ENCODE measurements at regions not wholly inside any gene's neighbourhood (a gene's known extent, or its start where the extent isn't known, plus 50 kb on each side); places are given as distances from the start of the nearest gene placed in this dataset.

DNA sequence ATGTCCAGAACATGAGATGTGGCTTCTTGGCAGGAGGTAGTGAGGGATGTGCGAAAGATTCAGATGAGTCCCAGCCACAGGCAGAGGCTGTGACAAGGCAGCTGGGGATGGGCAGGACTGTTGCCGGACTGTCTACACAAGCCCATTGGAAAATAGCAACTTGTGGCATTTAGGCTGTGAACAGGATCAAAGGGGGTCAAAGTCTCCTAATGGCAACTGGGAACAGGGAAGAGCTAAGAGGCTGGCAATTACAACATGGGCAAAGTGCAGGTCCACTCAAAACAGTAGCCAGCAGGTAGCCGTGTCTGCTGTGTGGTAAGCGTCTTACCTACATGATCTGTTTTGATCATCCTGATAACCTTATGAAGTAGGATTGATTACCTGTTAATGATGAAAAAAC, 254.2 kb upstream of the ZNF32 start:
- TF ChIP-seq, protein P1, sequence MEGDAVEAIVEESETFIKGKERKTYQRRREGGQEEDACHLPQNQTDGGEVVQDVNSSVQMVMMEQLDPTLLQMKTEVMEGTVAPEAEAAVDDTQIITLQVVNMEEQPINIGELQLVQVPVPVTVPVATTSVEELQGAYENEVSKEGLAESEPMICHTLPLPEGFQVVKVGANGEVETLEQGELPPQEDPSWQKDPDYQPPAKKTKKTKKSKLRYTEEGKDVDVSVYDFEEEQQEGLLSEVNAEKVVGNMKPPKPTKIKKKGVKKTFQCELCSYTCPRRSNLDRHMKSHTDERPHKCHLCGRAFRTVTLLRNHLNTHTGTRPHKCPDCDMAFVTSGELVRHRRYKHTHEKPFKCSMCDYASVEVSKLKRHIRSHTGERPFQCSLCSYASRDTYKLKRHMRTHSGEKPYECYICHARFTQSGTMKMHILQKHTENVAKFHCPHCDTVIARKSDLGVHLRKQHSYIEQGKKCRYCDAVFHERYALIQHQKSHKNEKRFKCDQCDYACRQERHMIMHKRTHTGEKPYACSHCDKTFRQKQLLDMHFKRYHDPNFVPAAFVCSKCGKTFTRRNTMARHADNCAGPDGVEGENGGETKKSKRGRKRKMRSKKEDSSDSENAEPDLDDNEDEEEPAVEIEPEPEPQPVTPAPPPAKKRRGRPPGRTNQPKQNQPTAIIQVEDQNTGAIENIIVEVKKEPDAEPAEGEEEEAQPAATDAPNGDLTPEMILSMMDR (IDR thresholded peaks at IDR 0.05) = no peak
- TF ChIP-seq POLR2A (IDR thresholded peaks at IDR 0.05) = no peak
- H3K9me3 ChIP-seq = no peaks in the 10 kb centered on the region
- no peak overlapping the region for H3K4me3 ChIP-seq
- peaks cover 0 to 4% (median 0%) of the 10 kb centered on the region in 4 donors for H3K4me1 ChIP-seq
- no peaks in the 10 kb centered on the region for H3K36me3 ChIP-seq
- H3K27ac ChIP-seq = no peak overlapping the region
- DNase-seq = peak in 2 of 3 donors; percentile 51 to 68
- no peaks in the 10 kb centered on the region for H3K27me3 ChIP-seq

- Histone ChIP-seq H3K36me3 (no peaks in the 10 kb centered on the region), H3K4me1 (peaks cover 0 to 4% (median 0%) of the 10 kb centered on the region in 4 donors), H3K4me3 (no peak overlapping the region), H3K9me3 (no peaks in the 10 kb centered on the region), H3K27me3 (no peaks in the 10 kb centered on the region), H3K27ac (no peak overlapping the region)
- TF ChIP-seq POLR2A (IDR thresholded peaks at IDR 0.05) = no peak
- TF ChIP-seq, protein P1 (IDR thresholded peaks at IDR 0.05) = no peak
- DNase-seq = no peak
Observed at GRCh38 chr10:43901744-43902504, 253.2 kb upstream of the ZNF32 start.

GRCh38 chr10:43901302-43901701, 252.6 kb upstream of the ZNF32 start:
- no peaks in the 10 kb centered on the region for H3K9me3 ChIP-seq
- H3K4me1 ChIP-seq = peaks cover 0 to 4% (median 0%) of the 10 kb centered on the region in 4 donors
- no peak for DNase-seq
- H3K27ac ChIP-seq = no peak overlapping the region
- H3K27me3 ChIP-seq = no peaks in the 10 kb centered on the region
- TF ChIP-seq, protein P1 (IDR thresholded peaks at IDR 0.05) = no peak
- no peak for TF ChIP-seq POLR2A (IDR thresholded peaks at IDR 0.05)
- H3K36me3 ChIP-seq = no peaks in the 10 kb centered on the region
- no peak overlapping the region for H3K4me3 ChIP-seq

DNA sequence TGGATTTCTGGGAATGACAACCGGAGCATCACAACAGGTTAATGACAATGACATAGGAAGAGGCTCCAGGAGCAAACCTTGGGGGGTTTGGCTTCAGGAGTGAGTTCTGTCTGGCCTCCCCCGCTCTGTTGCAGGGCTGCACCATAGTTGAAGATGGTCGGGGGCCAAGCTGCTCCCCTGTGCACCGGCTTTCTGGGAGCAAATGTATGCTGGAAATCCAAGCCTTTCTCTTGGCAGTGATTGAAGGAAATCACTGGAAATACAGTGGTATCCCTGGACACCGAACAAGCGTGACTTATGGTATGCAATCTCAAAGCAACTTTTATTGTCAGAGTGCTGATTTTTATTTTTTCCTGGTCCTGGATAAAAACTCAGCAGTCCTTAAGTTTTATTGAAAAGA, 251.9 kb upstream of the ZNF32 start:
- Histone ChIP-seq H3K36me3 (no peaks in the 10 kb centered on the region), H3K4me3 (no peak overlapping the region)

DNA sequence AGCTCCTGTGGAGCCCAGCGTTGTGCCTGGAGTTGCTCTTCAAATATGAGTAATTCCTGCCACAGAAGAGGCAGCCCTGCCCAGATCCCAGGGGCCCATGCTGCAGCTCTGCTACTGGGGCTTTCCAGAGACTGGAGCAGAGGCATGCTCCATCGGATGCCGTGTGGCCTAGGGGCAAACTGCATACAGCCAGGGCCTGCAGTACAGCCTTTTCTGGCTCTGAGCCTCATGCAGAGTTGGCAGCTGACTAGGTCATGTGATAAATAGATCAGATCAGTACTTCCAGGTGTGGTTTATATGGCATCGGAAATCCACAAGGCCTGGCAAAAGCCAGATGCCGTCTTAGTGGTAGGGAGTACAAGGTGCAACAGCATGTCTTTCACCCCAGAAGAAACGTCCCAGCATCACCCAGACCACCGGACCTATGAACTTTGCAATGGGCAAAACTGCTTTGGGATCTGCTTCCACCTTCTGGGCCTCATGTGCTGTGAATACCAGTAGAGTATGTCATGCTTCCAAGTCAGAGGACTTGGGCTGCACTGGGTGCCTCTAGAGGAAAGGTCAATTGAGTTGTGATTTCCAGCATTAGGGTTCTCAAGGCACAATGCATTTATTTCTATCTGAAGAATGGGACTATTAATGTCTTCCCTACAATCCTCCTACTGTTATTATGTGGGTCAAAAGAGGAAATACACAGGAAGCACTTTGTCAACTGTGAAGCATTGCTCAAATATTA, 250.7 kb upstream of the ZNF32 start:
- Histone ChIP-seq H3K4me1 (no peaks in the 10 kb centered on the region), H3K4me3 (no peak overlapping the region), H3K36me3 (no peaks in the 10 kb centered on the region), H3K9me3 (no peaks in the 10 kb centered on the region), H3K27ac (no peak overlapping the region), H3K27me3 (no peaks in the 10 kb centered on the region)
- no peak for DNase-seq
- TF ChIP-seq, protein P1 (IDR thresholded peaks at IDR 0.05) = peak in 2 of 6 experiments; percentile 18 to 33
- no peak for TF ChIP-seq POLR2A (IDR thresholded peaks at IDR 0.05)

More for the DNA sequence above, 251.9 kb upstream of the ZNF32 start:
- TF ChIP-seq, protein P1 (IDR thresholded peaks at IDR 0.05) = no peak
- no peak for TF ChIP-seq POLR2A (IDR thresholded peaks at IDR 0.05)
- no peak for DNase-seq
- no peak overlapping the region for H3K27ac ChIP-seq
- H3K9me3 ChIP-seq = no peaks in the 10 kb centered on the region
- no peaks in the 10 kb centered on the region for H3K27me3 ChIP-seq
- H3K4me1 ChIP-seq = no peaks in the 10 kb centered on the region
